ENCODE measurements at regions not wholly inside any gene's neighbourhood (a gene's known extent, or its start where the extent isn't known, plus 50 kb on each side); places are given as distances from the start of the nearest gene placed in this dataset.

GRCh38 chr9:31637265-31637664 lies 747.2 kb upstream of the ACO1 start:
- Histone ChIP-seq H3K9me3 (ENCODE audit: control insufficient read depth, low read depth, low read length) (no peaks in the 10 kb centered on the region), H3K79me2 (ENCODE audit: control insufficient read depth, insufficient read depth, low read length) (no peaks in the 10 kb centered on the region), H3K9me1 (ENCODE audit: control insufficient read depth, extremely low read depth, insufficient read depth, low read length) (no peaks in the 10 kb centered on the region), H3K4me1 (ENCODE audit: control insufficient read depth, extremely low read depth, insufficient read depth, low read length) (no peaks in the 10 kb centered on the region), H4K20me1 (ENCODE audit: control insufficient read depth, extremely low read depth, insufficient read depth, low read length) (no peaks in the 10 kb centered on the region), H3K36me3 (ENCODE audit: control insufficient read depth in 2 of 2, extremely low read depth in 1 of 2, insufficient read depth in 2 of 2, low read length in 2 of 2) (no peaks in the 10 kb centered on the region), H3K27ac (ENCODE audit: control insufficient read depth, insufficient read depth, low read length) (no peak overlapping the region), H2AFZ (ENCODE audit: control insufficient read depth, low read length) (no peak overlapping the region), H3K4me3 (ENCODE audit: control insufficient read depth in 2 of 3, extremely low read depth in 1 of 3, insufficient read depth in 2 of 3, low read depth in 1 of 3, low read length in 3 of 3) (no peak overlapping the region), H3K9ac (ENCODE audit: control insufficient read depth, extremely low read depth, insufficient read depth, low read length) (no peak overlapping the region), H3K4me2 (ENCODE audit: control insufficient read depth, extremely low read depth, insufficient read depth, low read depth, low read length) (no peak overlapping the region), H3K27me3 (ENCODE audit: control insufficient read depth, extremely low read depth, insufficient read depth, low read length) (no peaks in the 10 kb centered on the region)
- DNase-seq (ENCODE audit: low read depth, low spot score), result no peak
- FAIRE-seq, result no peak
- dilution Hi-C loops (cut with MboI; ENCODE audit: extremely low pct_ligation_motif_present, low sequenced_read_pairs), result no loop called here
- TF ChIP-seq EZH2 (IDR thresholded peaks at IDR 0.05; ENCODE audit: low read length), result no peak
- TF ChIP-seq, protein P1, sequence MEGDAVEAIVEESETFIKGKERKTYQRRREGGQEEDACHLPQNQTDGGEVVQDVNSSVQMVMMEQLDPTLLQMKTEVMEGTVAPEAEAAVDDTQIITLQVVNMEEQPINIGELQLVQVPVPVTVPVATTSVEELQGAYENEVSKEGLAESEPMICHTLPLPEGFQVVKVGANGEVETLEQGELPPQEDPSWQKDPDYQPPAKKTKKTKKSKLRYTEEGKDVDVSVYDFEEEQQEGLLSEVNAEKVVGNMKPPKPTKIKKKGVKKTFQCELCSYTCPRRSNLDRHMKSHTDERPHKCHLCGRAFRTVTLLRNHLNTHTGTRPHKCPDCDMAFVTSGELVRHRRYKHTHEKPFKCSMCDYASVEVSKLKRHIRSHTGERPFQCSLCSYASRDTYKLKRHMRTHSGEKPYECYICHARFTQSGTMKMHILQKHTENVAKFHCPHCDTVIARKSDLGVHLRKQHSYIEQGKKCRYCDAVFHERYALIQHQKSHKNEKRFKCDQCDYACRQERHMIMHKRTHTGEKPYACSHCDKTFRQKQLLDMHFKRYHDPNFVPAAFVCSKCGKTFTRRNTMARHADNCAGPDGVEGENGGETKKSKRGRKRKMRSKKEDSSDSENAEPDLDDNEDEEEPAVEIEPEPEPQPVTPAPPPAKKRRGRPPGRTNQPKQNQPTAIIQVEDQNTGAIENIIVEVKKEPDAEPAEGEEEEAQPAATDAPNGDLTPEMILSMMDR (optimal IDR thresholded peaks at IDR 0.05 in 1 of 3, IDR thresholded peaks at IDR 0.05 in 1 of 3, conservative IDR thresholded peaks at IDR 0.05 in 1 of 3; ENCODE audit: extremely low read depth in 1 of 3, insufficient read depth in 2 of 3, low read length in 3 of 3), result no peak

DNA sequence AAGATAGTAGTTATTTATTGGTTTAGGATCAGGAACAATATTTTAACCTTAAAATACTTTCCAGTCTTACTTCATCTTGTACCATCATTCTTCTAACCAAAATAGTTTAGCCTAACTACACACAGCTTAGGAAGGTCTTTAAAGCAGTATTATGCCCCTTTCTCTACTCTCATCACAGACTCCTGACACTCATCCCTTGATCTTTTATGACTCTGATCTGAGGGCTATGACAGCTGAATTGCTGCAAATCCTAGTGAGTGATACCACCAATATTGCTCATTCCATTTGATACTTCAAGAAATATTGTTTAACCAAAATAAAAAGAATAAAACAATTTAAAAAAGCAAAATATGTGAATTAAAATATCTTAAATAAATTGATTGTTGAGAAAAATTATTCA lies 746.6 kb upstream of the ACO1 start:
- TF ChIP-seq EZH2 (IDR thresholded peaks at IDR 0.05; ENCODE audit: low read length), result no peak
- TF ChIP-seq, protein P1 (optimal IDR thresholded peaks at IDR 0.05 in 1 of 3, IDR thresholded peaks at IDR 0.05 in 1 of 3, conservative IDR thresholded peaks at IDR 0.05 in 1 of 3; ENCODE audit: extremely low read depth in 1 of 3, insufficient read depth in 2 of 3, low read length in 3 of 3), result no peak
- dilution Hi-C loops (cut with MboI; ENCODE audit: extremely low pct_ligation_motif_present, low sequenced_read_pairs), result no loop called here
- no peaks in the 10 kb centered on the region for H3K79me2 ChIP-seq (ENCODE audit: control insufficient read depth, insufficient read depth, low read length)
- H2AFZ ChIP-seq (ENCODE audit: control insufficient read depth, low read length), result no peak overlapping the region
- no peaks in the 10 kb centered on the region for H3K9me1 ChIP-seq (ENCODE audit: control insufficient read depth, extremely low read depth, insufficient read depth, low read length)
- H4K20me1 ChIP-seq (ENCODE audit: control insufficient read depth, extremely low read depth, insufficient read depth, low read length), result no peaks in the 10 kb centered on the region
- FAIRE-seq (no peak), DNase-seq (ENCODE audit: low read depth, low spot score) (no peak)
- H3K27me3 ChIP-seq (ENCODE audit: control insufficient read depth, extremely low read depth, insufficient read depth, low read length), result no peaks in the 10 kb centered on the region
- H3K9me3 ChIP-seq (ENCODE audit: control insufficient read depth, low read depth, low read length), result no peaks in the 10 kb centered on the region
- no peak overlapping the region for H3K4me3 ChIP-seq (ENCODE audit: control insufficient read depth in 2 of 3, extremely low read depth in 1 of 3, insufficient read depth in 2 of 3, low read depth in 1 of 3, low read length in 3 of 3)
- no peak overlapping the region for H3K27ac ChIP-seq (ENCODE audit: control insufficient read depth, insufficient read depth, low read length)
- no peaks in the 10 kb centered on the region for H3K4me1 ChIP-seq (ENCODE audit: control insufficient read depth, extremely low read depth, insufficient read depth, low read length)
- no peak overlapping the region for H3K9ac ChIP-seq (ENCODE audit: control insufficient read depth, extremely low read depth, insufficient read depth, low read length)
- no peaks in the 10 kb centered on the region for H3K36me3 ChIP-seq (ENCODE audit: control insufficient read depth in 2 of 2, extremely low read depth in 1 of 2, insufficient read depth in 2 of 2, low read length in 2 of 2)
- H3K4me2 ChIP-seq (ENCODE audit: control insufficient read depth, extremely low read depth, insufficient read depth, low read depth, low read length), result no peak overlapping the region

Measured in keratinocyte (primary cell).